Skeletal muscle cell (primary cell): ENCODE measurements at regions not wholly inside any gene's neighbourhood (a gene's known extent, or its start where the extent isn't known, plus 50 kb on each side); places are given as distances from the start of the nearest gene placed in this dataset.

Source experiments
- DNase-seq: peaks from one replicate; pipeline ENCODE4 v3.0.0-alpha.2; 2010; ENCODE audit warnings: low read depth
- H3K4me3 ChIP-seq: 2 replicates; pipeline ENCODE4 v1.5.1; 2011; ENCODE audit warnings: low read depth, mild to moderate bottlenecking, control low read depth, low read length, moderate library complexity

GRCh38 chr3:116974702-116975101, 265.1 kb downstream of the TUSC7 start:
- H3K4me3 ChIP-seq, result no peak overlapping the region
- DNase-seq, result no peak

DNA sequence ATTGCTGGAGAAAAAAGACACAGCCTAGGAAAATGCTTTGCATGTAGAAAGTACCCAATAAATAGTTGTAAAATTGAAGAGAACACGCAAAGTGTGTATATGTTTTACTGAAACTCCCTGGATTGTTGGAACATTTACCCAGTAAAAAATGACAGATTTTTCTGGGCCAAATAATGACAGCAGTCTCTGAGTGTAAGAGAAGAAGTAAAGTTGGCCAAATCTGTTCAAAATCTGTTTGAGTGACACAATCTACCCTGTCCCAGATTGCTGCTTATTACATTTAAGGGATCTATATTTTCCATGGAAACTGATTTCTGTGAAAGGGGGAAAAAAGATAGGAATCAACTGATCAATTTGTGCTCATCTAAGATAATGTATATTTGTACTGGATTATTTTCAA, 267.9 kb downstream of the TUSC7 start:
- H3K4me3 ChIP-seq, result no peak overlapping the region
- no peak for DNase-seq

DNA sequence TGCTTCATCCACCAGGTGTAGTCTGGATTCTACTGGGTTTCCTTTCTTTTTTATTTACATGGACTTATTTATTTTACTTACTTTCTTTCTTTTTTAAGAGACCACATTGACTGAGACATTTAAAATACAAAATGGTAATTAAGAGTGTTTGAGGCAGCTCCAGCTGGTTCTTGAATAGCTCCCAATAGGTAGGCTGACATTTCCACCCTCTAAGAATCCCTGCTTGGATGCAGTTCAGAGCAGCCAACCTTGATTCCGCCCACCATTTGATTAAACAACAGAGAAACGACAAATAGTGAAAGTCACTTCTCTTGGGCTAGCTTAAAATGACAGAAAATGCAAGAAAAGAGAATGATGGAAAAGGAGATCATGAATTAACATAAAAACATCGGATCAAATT, 270.5 kb downstream of the TUSC7 start:
- no peak overlapping the region for H3K4me3 ChIP-seq
- DNase-seq, result no peak

- H3K4me3 ChIP-seq, result no peak overlapping the region
- DNase-seq, result no peak
Observed at GRCh38 chr3:116981089-116981488, 271.5 kb downstream of the TUSC7 start.

- no peak for DNase-seq
- no peak overlapping the region for H3K4me3 ChIP-seq
Observed at GRCh38 chr3:116984301-116984700, 274.7 kb downstream of the TUSC7 start.

DNA sequence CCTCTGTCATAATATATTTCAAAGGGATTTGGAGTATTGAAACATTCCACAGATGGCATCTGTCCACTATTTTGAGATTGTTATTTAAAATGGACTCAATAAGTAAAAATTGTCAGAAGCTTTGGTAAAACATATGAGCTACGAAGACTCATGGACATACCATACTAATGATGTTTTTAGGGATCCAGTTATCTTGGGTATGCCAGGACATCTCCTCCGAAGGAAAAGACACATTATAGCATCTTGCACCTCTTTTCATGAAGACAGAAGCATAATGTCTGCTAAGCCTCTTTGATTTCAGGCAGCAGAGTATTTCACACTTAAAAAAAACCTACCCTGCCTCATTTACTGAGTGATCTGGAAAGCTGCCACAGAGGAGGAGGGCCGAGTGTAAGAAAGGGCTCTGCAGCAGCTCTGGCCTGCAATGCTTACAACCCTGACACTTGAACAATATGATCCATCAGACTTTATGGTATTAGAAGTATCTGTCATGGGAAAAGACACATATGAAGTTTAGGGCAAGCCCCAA, 284.8 kb downstream of the TUSC7 start:
- H3K4me3 ChIP-seq, result no peak overlapping the region
- DNase-seq, result no peak

- no peak for DNase-seq
- no peak overlapping the region for H3K4me3 ChIP-seq
Observed at GRCh38 chr3:117003501-117003900, 293.9 kb downstream of the TUSC7 start.

GRCh38 chr3:117005274-117005673, 295.7 kb downstream of the TUSC7 start:
- no peak for DNase-seq

GRCh38 chr3:117005911-117006522, 296.4 kb downstream of the TUSC7 start:
- no peak for DNase-seq
- no peak overlapping the region for H3K4me3 ChIP-seq

More at GRCh38 chr3:117005274-117005673, 295.7 kb downstream of the TUSC7 start:
- no peak overlapping the region for H3K4me3 ChIP-seq

DNA sequence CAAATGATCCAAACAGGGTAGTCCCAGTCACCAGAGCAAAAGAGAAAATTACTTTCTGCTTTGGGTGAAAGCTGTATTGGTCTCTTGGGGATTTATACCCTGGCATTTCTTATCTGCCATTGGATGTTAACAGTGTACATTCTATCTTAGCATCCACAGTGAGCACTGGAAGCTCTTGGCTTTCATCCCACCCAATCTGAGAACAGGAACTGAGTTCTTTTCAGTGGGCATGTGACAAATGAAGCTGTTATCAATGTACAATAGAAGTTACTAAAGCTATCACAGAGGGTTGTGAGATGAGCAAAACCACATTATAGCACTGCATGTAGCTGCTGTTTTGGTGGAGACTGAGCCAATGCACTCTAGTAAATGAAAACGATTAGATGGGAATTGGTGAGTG, 300.7 kb downstream of the TUSC7 start:
- no peak for DNase-seq

GRCh38 chr3:117011687-117012250, 302.2 kb downstream of the TUSC7 start:
- H3K4me3 ChIP-seq, result peak overlapping the region; percentile 18
- peak; percentile 88 for DNase-seq

More for the DNA sequence above, 300.7 kb downstream of the TUSC7 start:
- H3K4me3 ChIP-seq, result no peak overlapping the region

DNA sequence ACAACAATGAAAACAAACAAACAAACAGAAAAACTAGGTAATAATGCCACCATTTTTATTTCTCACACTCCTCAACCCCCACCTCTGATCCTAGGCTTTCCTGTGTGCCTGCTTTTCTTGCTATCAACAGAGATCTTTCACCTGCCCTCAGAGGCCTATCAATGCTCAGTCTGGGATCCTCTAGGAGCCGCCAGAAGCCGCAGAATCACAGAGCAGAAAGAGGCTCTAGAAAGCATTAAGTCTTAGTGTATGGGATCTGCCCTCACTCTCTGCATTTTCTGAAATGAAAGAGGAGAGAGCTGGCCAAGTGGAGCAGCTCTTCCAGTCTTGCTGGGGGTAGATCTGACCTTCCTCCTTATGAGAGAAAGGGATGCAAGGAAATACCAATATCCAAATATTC, 306.8 kb downstream of the TUSC7 start:
- H3K4me3 ChIP-seq, result no peak overlapping the region
- DNase-seq, result no peak

DNA sequence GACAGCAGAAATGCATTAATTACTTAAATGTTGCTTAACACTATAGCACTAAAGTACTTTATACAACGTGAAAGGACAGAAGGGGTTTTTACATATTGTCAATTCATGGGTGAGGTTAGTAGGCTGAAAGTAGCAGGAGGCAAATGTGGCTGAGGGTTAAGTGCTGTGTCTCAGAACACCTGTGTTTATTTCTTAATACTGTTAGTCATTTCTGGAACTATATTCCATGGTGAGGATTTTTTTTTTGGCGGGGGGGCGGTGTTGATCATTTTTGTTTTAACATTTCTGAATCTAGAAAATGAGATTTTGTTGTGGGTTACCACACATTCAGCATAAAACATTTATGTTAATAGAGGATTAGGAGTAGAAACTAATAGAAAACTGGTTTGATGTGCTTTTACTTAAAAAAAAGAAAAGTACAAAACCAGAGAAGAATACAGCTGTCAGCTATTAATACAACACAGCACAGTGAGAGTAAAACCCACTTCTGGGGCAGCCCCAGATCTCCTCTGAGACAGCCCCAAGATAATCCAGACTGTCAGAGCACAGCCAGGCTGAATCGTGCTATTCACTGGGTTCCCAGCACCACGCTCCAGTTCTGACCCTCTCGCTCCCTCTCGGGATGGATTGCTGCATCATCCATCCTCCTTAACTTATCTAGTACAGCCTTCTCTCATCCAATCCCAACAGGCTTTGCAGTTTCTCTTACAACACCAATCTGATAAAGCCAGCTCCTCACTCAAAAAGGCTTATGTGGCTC, 307.7 kb downstream of the TUSC7 start:
- H3K4me3 ChIP-seq, result no peak overlapping the region
- no peak for DNase-seq

DNA sequence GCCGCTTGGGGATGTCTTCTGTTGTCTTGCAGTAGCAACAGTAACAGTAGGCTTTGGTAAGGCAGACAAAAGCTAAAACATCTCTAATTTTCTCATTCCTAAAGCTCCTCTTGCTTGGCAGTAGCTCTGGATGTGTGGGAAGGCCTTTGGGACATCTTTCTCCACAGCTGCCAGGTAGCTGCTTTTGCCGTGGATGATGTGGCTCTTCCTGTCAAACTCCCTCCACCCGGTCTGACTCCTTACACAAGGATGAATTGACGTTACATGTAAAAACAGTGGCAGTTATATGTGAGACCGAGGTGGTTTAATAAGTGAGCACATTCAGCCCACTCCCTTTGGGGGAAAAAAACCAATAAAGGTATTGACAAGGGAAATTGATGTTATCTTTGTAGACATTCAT, 309.1 kb downstream of the TUSC7 start:
- no peak overlapping the region for H3K4me3 ChIP-seq
- peak; percentile 33 for DNase-seq

GRCh38 chr3:117019082-117019713, 309.6 kb downstream of the TUSC7 start:
- H3K4me3 ChIP-seq, result no peak overlapping the region
- DNase-seq, result peak; percentile 44

- no peak overlapping the region for H3K4me3 ChIP-seq
- no peak for DNase-seq
Observed at GRCh38 chr3:117026401-117026800, 316.8 kb downstream of the TUSC7 start.

DNA sequence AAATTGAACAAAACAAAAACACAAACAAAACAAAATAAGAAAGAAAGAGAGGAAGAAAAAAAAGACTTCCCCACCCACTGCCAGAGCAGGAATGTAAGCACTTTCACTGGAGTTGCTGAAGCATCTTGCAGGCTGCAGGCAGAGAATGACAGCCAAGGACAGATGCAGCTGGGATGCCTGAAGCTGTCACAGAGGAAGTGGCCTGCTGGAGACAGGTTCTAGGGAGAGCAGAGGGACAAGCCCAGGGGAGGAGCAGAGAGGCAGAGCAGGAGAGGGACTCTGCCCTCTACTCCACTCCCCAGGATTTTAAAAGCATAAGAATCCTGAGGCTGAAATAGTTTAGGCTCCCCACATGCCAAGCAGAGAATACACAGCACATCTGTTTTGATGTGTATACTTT, 326.2 kb downstream of the TUSC7 start:
- no peak overlapping the region for H3K4me3 ChIP-seq
- DNase-seq, result no peak

GRCh38 chr3:117036259-117036799, 326.8 kb downstream of the TUSC7 start:
- DNase-seq, result peak; percentile 86

DNA sequence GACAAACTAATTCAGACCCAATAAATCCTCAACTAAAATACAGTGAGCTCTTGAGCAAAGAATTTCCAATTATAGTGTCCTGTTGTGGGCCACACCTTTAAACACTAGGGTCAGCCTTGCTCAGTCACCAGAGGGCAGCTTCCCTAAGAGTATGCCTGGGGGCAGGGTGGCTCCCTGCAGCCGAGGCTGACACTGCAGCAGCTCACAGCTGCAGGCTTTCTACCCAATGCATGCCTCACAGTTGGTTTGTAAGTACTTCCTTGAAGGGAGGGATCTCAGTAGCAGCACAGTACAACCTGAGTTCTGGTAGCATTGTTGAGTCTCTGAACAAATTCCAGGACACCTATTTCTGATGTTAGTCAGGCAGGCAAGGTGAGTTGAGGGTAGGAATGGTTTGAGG, 335.6 kb downstream of the TUSC7 start:
- no peak overlapping the region for H3K4me3 ChIP-seq
- no peak for DNase-seq

More at GRCh38 chr3:117036259-117036799, 326.8 kb downstream of the TUSC7 start:
- no peak overlapping the region for H3K4me3 ChIP-seq
